ENCODE measurements at regions not wholly inside any gene's neighbourhood (a gene's known extent, or its start where the extent isn't known, plus 50 kb on each side); places are given as distances from the start of the nearest gene placed in this dataset.

DNA sequence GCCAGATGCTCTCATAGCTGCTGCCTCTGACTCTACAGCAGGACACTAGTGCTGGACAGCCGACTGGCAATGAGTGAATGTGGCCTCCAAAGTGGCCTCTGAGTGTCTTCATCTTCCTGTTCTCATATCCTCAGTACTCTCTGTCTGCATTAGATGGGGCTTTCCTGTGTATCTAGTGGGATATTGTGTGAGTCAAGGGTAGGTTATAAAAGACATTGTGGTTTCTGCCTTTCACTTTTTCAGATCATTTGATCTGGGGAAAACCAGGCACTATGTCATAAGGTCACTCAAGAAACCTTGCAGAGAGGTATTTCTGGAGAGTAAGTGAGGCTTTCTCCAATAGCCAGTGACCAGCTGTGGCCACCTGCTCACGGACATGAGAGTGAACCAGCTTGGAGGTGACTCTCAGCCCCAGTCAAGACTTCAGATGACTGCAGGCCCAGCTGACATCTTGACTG lies 333.6 kb upstream of the NCAM1 start:
- no peak for TF ChIP-seq POLR2AphosphoS5 (IDR thresholded peaks at IDR 0.05; ENCODE audit: low read depth, low read length)
- no peak for TF ChIP-seq POLR2A (IDR thresholded peaks at IDR 0.05; ENCODE audit: control extremely low read depth in 1 of 2, low read depth in 2 of 2, low read length in 2 of 2)

Data from H1 (cell line).